Activated CD4-positive, alpha-beta T cell treated with anti-CD3 and anti-CD28 coated beads, Interleukin-2, amount 10 ng/mL, durations not matched to agents 7 days and 5 days (primary cell): ENCODE measurements at regions not wholly inside any gene's neighbourhood (a gene's known extent, or its start where the extent isn't known, plus 50 kb on each side); places are given as distances from the start of the nearest gene placed in this dataset.

Source experiments
- CTCF ChIA-PET: fragments of 350-600 bp; sonication (Branson Sonifier 250); formaldehyde crosslinking; loops from one replicate; lab custom pipeline; 2021; ENCODE audit warnings: antibody characterized with exemption; lab: Charles Lee
- POLR2A ChIA-PET: fragments of 350-600 bp; sonication (Branson Sonifier 250); formaldehyde crosslinking; loops from one replicate; lab custom pipeline; 2021; ENCODE audit warnings: antibody characterized with exemption; lab: Charles Lee
- DNase-seq: peaks from one replicate; pipeline ENCODE4 v3.0.0-alpha.2; 2020
- H3K27ac Mint-ChIP-seq: one replicate; pipeline ENCODE4 v1.8.0; 2021; ENCODE audit warnings: mild to moderate bottlenecking, moderate library complexity, mixed read lengths
- H3K27me3 Mint-ChIP-seq: one replicate; pipeline ENCODE4 v1.8.0; 2021; ENCODE audit warnings: mixed read lengths
- H3K36me3 Mint-ChIP-seq: one replicate; pipeline ENCODE4 v1.8.0; 2021; ENCODE audit warnings: low read depth, mixed read lengths
- H3K4me1 Mint-ChIP-seq: one replicate; pipeline ENCODE4 v1.8.0; 2021; ENCODE audit warnings: mixed read lengths
- H3K4me3 Mint-ChIP-seq: one replicate; pipeline ENCODE4 v1.8.0; 2021; ENCODE audit warnings: mild to moderate bottlenecking, moderate library complexity, mixed read lengths
- H3K9me3 Mint-ChIP-seq: one replicate; pipeline ENCODE4 v1.8.0; 2021; ENCODE audit warnings: mixed read lengths

DNA sequence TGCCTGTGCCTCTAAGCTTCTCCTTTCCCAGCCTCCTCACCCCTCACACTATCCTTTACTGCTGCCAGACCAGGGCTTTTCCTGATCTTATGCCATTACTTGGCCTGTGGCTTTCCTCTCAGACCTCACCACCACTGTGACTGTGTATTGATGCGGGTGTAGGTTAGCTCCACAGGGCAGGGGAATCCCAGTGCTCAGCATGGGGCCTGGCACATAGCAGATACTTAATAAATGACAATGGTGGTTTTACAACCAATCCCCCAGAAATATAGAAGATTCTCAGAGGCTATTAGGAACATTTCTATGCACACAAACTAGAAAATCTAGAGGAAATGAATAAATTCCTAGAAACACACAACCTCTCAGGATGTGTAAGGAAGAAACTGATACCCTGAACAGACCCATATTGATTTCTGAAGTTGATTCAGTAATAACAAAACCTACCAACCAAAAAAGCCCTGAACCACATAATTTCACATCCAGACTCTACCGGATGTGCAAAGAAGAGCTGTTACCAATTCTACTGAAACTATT, 129.6 kb upstream of the QRFPR start:
- H3K27ac Mint-ChIP-seq, result no peak overlapping the region
- no peaks in the 10 kb centered on the region for H3K9me3 Mint-ChIP-seq
- no peaks in the 10 kb centered on the region for H3K36me3 Mint-ChIP-seq
- H3K27me3 Mint-ChIP-seq, result peaks cover 18% of the 10 kb centered on the region
- H3K4me3 Mint-ChIP-seq, result no peak overlapping the region
- ChIA-PET POLR2A (no interaction called here), CTCF (interaction anchor here (0.6 to 1.3 kb wide), 2 partner anchors 48 to 73 kb away, joined by 4 read pairs; no protein-coding TSS in a partner anchor)
- no peak for DNase-seq
- peaks cover 13% of the 10 kb centered on the region for H3K4me1 Mint-ChIP-seq

DNA sequence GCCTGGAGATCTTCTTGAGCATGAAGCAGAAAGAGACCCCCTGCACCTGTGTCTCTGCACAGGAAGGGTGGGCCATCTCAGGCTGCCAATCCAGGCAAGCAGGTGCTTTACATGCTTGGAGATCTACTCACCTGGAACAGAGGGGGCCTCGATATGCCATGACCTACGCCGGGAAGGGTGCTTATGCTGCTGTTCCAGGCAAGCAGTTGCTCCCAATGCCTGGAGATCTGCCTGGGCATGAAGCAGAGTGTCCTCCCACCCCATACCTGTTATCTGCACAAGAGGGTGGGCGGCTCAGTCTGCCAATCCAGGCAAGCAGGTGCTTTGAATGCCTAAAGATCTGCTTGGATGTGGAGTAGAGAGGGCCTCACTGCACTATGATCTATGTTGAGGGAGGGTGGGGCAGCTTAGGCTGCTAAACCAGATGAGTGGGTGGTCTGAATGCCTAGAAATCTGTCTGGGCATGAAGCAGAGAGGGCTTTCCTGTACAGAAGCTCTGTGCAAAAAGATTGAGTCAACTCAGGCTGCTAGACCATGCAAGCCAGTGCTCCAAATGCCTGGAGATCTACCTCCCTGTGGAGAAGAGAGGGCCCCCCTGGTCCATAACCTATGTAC, 104.5 kb upstream of the QRFPR start:
- no peaks in the 10 kb centered on the region for H3K36me3 Mint-ChIP-seq
- DNase-seq, result no peak
- H3K27ac Mint-ChIP-seq, result no peak overlapping the region
- H3K4me1 Mint-ChIP-seq, result no peaks in the 10 kb centered on the region
- H3K27me3 Mint-ChIP-seq, result peaks cover 18% of the 10 kb centered on the region
- H3K9me3 Mint-ChIP-seq, result no peaks in the 10 kb centered on the region
- H3K4me3 Mint-ChIP-seq, result no peak overlapping the region
- CTCF ChIA-PET, result interaction anchor here (1.0 to 1.8 kb wide), 3 partner anchors 9 to 250 kb away, joined by 3 to 6 read pairs (median 4); no protein-coding TSS in a partner anchor
- POLR2A ChIA-PET, result no interaction called here

DNA sequence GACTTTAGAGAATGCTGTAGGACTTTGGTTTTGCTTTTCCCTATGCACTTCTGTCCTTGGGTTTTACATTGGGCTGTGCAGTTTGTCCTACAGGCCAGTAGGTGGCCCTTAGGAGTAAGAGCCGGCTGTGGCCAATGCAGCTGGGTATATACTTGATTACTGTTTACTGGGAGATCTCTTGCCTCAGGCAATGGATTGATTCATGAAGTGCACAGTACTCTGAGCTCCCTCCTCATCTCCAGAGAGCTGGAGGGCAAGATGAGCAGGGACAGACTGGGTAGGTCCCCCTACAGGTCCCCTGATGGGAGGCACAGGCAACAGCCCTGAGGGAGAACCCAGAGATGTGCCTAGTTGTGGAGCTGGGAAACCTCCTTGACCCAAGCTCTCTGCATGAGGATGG, 103.8 kb upstream of the QRFPR start:
- Mint-ChIP-seq H3K4me1 (no peaks in the 10 kb centered on the region), H3K27me3 (peaks cover 16% of the 10 kb centered on the region), H3K4me3 (no peak overlapping the region), H3K27ac (no peak overlapping the region), H3K9me3 (no peaks in the 10 kb centered on the region), H3K36me3 (no peaks in the 10 kb centered on the region)
- ChIA-PET POLR2A (no interaction called here), CTCF (interaction anchor here (1.0 to 1.8 kb wide), 3 partner anchors 9 to 250 kb away, joined by 3 to 6 read pairs (median 4); no protein-coding TSS in a partner anchor)
- DNase-seq, result peak; percentile 12

DNA sequence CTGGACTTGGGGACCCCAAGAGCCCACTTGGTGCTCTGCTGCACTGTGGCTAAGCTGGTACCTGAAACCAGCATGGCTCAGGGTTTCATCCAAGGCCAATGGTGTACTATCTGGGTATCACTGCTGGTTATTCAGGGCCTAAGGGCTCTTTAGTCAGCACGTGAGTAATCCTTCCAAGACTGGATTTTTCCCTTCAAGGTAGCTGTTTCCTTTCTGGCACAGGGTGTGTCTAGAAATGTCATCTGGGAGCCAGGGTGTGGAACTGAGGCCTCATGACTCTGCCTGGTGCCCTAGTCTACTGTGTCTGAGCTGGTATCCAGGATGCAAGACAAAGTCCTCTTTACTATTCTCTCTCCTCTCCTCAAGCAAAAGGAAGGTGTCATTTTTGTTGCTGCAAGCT, 99.0 kb upstream of the QRFPR start:
- ChIA-PET POLR2A (no interaction called here), CTCF (no interaction called here)
- H3K36me3 Mint-ChIP-seq, result no peaks in the 10 kb centered on the region
- no peak overlapping the region for H3K27ac Mint-ChIP-seq
- no peaks in the 10 kb centered on the region for H3K4me1 Mint-ChIP-seq
- DNase-seq, result no peak
- H3K27me3 Mint-ChIP-seq, result peaks cover 24% of the 10 kb centered on the region
- H3K4me3 Mint-ChIP-seq, result no peak overlapping the region
- H3K9me3 Mint-ChIP-seq, result no peaks in the 10 kb centered on the region

DNA sequence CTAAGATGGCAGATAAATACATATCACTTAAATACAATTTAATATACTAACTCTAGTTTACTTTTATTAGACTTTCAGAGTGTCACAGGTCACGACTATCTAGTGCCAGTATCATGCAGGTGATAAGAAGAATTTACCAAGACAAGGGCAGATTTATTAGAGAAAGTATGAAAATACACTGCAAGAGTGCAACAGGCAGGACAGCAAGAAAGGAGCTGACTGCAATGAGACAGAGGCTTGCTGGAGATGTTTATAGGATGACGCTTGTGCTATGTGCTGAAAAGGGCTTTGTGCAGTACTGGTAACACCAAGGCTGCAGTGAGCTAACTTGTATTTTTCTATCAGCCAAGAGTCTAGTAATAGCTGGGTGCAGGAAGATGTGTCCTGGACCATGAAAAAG, 96.7 kb upstream of the QRFPR start:
- Mint-ChIP-seq H3K9me3 (no peaks in the 10 kb centered on the region), H3K4me3 (no peak overlapping the region), H3K4me1 (no peaks in the 10 kb centered on the region), H3K27me3 (peaks cover 12% of the 10 kb centered on the region), H3K27ac (no peak overlapping the region), H3K36me3 (no peaks in the 10 kb centered on the region)
- CTCF ChIA-PET, result no interaction called here
- DNase-seq, result no peak
- POLR2A ChIA-PET, result no interaction called here

DNA sequence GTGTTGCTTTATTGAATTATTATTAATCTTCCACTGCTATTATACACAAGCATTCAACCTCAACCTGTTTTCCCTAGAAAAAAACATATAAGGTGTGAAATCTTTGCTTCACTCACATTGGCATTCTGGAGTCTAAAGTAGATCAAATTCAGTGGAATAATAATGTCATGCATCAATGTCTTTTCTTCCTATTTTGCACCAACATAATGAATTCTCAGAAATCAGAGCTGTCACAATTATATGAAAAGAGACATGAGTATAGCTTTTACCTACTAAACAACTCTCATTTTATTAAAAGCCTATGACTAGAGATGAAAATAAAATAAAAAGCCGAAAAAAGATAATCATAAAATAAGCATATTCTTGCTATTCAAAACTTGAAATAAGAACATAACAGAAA, 96.3 kb upstream of the QRFPR start:
- H3K36me3 Mint-ChIP-seq, result no peaks in the 10 kb centered on the region
- H3K27me3 Mint-ChIP-seq, result peaks cover 12% of the 10 kb centered on the region
- no peaks in the 10 kb centered on the region for H3K9me3 Mint-ChIP-seq
- ChIA-PET POLR2A (no interaction called here), CTCF (no interaction called here)
- H3K4me3 Mint-ChIP-seq, result no peak overlapping the region
- H3K4me1 Mint-ChIP-seq, result no peaks in the 10 kb centered on the region
- no peak overlapping the region for H3K27ac Mint-ChIP-seq
- DNase-seq, result no peak

DNA sequence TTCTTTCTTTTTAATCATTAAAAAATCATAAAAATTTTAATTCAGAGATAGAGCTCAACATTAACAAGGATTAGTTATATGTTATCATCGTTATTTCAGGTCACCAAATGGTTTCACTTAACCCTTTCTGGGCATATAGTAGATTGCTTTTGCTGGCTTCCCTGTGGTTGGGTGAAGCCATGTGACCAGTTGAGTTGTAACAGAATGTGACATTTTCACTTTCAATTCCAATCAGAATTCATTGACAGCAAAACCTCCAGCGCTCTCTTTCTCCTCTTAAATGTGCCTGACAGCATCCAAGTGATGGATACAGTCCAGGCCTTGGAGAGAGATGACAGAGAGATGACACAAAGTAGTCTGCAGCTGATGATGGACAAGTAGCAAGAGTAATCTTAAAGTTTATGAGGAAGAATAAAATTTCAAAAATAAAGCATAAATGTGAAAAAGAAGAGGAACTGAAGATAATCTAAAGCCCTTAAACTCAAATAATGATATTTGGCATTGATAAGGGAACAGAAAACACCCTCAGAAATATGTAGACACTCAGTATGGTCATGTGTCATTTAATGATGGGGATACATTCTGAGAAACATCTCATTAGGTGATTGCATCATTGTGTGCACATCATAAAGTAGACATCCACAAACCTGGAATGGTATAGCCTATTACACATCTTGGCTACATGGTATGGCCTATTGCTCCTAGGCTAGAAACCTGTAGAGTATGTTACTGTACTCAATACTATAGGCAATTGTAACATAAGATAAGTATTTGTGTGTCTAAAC, 92.3 kb upstream of the QRFPR start:
- no peaks in the 10 kb centered on the region for H3K9me3 Mint-ChIP-seq
- ChIA-PET POLR2A (no interaction called here), CTCF (interaction anchor here (1.0 kb wide), 1 partner anchor 10 kb away, joined by 4 read pairs; no protein-coding TSS in a partner anchor)
- peaks cover 11% of the 10 kb centered on the region for H3K27me3 Mint-ChIP-seq
- no peak overlapping the region for H3K27ac Mint-ChIP-seq
- H3K4me3 Mint-ChIP-seq, result no peak overlapping the region
- no peaks in the 10 kb centered on the region for H3K36me3 Mint-ChIP-seq
- no peak for DNase-seq
- no peaks in the 10 kb centered on the region for H3K4me1 Mint-ChIP-seq

DNA sequence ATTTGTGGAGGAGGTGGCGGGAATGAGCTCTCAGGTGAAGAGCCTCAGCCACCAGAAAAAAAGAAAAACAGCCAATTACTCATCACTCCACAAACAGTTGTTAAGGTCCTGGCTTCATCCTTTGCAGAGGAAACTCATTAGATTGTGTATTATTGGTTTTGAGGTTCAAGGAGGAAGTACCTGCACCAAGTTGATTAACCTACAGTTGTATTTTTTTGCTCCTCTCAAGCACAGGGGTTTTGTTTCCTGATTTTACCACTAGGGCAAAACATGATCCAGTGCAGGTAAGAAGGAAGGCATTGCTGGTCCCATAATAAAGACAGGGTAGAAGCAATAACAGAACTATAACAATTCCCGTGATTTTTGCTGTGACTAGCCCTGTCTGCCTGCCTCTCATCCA, 84.0 kb upstream of the QRFPR start:
- no peaks in the 10 kb centered on the region for H3K36me3 Mint-ChIP-seq
- POLR2A ChIA-PET, result no interaction called here
- no peaks in the 10 kb centered on the region for H3K9me3 Mint-ChIP-seq
- peaks cover 21% of the 10 kb centered on the region for H3K27me3 Mint-ChIP-seq
- H3K27ac Mint-ChIP-seq, result no peak overlapping the region
- no peak overlapping the region for H3K4me3 Mint-ChIP-seq
- peaks cover 3% of the 10 kb centered on the region for H3K4me1 Mint-ChIP-seq
- no peak for DNase-seq
- CTCF ChIA-PET, result no interaction called here

DNA sequence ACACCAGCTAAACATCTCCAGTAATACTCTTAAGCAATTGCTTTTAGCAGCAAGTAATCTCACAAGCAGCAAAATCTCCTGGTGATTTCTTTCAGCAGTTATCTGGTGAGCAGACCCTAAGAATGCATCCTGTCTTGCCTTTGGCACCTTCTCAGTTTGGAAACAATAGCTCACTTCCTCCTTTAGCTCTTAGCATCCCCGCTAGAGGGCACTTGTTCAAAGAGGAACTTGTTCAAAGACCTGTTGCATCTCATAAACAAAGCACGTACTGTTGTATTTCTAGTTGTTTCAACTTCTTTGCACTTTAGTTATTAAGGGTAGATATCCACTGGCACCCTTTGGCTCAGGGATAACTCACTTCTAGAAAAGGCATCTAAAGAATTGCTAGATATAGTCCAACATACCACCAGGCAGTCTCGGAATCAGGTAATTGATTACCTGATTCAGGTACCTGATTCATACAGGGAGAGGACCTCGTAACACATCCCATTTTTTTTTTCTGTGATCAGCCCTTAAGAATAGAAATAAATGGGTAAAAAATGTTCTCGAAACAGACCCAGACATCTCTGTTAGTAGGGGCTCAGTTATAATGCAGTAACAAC, 81.9 kb upstream of the QRFPR start:
- peak; percentile 59 for DNase-seq
- Mint-ChIP-seq H3K27ac (no peak overlapping the region), H3K9me3 (no peaks in the 10 kb centered on the region), H3K4me3 (no peak overlapping the region), H3K4me1 (peaks cover 3% of the 10 kb centered on the region), H3K36me3 (no peaks in the 10 kb centered on the region), H3K27me3 (peaks cover 23% of the 10 kb centered on the region)
- CTCF ChIA-PET, result interaction anchor here (1.0 to 1.5 kb wide), 7 partner anchors 10 to 278 kb away, joined by 3 to 4 read pairs (median 4); no protein-coding TSS in a partner anchor
- POLR2A ChIA-PET, result no interaction called here

DNA sequence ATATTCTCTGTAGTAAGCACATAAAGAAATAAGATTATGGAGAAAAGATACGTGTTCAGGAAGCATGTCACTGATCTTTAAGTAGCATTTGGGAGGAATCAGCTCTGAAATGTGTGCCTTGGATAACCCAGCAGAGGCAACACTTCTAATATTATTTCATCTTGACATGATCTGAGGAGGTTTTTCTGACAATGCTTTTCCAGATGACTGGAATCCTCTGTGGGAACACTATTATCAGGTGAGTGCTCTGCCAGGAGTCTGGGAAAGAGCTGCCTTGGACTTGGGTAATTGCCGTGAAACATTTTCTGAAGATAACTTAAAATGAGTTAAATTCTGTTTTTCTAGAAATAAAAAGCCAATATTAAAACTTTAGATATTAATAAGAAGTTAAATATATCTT, 78.2 kb upstream of the QRFPR start:
- peaks cover 3% of the 10 kb centered on the region for H3K4me1 Mint-ChIP-seq
- ChIA-PET CTCF (interaction anchor here (0.6 kb wide), 1 partner anchor 279 kb away, joined by 3 read pairs; no protein-coding TSS in a partner anchor), POLR2A (no interaction called here)
- H3K36me3 Mint-ChIP-seq, result no peaks in the 10 kb centered on the region
- no peak overlapping the region for H3K27ac Mint-ChIP-seq
- DNase-seq, result no peak
- H3K27me3 Mint-ChIP-seq, result peaks cover 15% of the 10 kb centered on the region
- H3K4me3 Mint-ChIP-seq, result no peak overlapping the region
- H3K9me3 Mint-ChIP-seq, result no peaks in the 10 kb centered on the region

DNA sequence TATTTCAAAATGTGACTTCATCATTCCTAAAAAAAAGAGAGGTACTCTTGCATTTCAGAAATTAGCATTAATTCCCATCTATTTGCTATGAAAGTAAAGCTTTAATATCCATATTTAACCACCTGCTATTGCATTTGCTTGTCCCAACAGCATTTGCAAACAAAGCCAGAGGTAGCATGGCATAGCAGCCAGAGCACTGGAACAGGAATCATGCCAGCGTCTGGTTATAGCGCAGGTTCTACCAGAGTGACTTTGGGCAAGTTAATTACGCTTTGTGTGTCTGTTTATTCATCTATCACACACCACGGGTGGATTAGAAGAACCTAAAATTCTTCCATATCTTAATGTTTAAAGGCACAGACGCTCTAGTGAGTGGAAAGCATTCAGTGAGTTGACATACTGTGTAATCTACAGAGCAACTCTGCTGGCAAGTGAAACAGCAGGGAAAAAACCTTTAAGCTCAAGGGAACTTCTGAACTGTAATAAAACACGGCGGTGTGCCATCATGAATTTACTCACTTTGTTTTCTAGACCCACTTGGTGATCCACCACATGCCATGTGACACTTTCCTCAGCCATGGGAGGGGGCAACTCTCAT, 76.6 kb upstream of the QRFPR start:
- Mint-ChIP-seq H3K4me3 (no peak overlapping the region), H3K27me3 (peaks cover 11% of the 10 kb centered on the region), H3K4me1 (no peaks in the 10 kb centered on the region), H3K36me3 (no peaks in the 10 kb centered on the region), H3K27ac (no peak overlapping the region), H3K9me3 (no peaks in the 10 kb centered on the region)
- no peak for DNase-seq
- CTCF ChIA-PET, result no interaction called here
- POLR2A ChIA-PET, result no interaction called here

DNA sequence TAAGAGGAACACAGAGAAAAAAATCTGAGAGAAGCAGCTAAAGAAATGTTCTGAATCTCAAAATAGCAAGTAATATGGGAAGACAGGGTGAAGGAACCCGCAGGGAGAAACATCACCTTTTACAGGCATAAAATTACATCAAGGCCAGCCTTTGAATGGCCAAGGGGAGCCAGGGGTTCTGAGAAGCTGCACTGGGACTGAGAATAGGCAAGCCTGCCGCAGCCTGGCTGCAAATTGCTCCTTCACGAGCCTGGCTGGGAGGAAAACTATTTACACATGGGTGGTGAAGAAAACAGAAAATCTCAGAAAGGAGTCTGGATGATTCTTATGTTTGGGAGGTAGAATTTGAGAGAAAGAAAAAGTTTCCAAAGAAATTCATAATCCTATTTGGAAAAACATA, 74.5 kb upstream of the QRFPR start:
- Mint-ChIP-seq H3K36me3 (no peaks in the 10 kb centered on the region), H3K27ac (no peak overlapping the region), H3K4me1 (no peaks in the 10 kb centered on the region), H3K9me3 (no peaks in the 10 kb centered on the region), H3K27me3 (peaks cover 9% of the 10 kb centered on the region), H3K4me3 (no peak overlapping the region)
- CTCF ChIA-PET, result no interaction called here
- no peak for DNase-seq
- POLR2A ChIA-PET, result no interaction called here
